ENCODE measurements at regions not wholly inside any gene's neighbourhood (a gene's known extent, or its start where the extent isn't known, plus 50 kb on each side); places are given as distances from the start of the nearest gene placed in this dataset.
A peak's percentile ranks its signal among the peaks of the same experiment; 100 is the strongest.

- no peak for DNase-seq
- no peak overlapping the region for H3K27ac Mint-ChIP-seq (ENCODE audit: unreplicated experiment)
- no peak overlapping the region for H3K4me3 Mint-ChIP-seq (ENCODE audit: low read depth, unreplicated experiment)
- TF ChIP-seq, protein P1, sequence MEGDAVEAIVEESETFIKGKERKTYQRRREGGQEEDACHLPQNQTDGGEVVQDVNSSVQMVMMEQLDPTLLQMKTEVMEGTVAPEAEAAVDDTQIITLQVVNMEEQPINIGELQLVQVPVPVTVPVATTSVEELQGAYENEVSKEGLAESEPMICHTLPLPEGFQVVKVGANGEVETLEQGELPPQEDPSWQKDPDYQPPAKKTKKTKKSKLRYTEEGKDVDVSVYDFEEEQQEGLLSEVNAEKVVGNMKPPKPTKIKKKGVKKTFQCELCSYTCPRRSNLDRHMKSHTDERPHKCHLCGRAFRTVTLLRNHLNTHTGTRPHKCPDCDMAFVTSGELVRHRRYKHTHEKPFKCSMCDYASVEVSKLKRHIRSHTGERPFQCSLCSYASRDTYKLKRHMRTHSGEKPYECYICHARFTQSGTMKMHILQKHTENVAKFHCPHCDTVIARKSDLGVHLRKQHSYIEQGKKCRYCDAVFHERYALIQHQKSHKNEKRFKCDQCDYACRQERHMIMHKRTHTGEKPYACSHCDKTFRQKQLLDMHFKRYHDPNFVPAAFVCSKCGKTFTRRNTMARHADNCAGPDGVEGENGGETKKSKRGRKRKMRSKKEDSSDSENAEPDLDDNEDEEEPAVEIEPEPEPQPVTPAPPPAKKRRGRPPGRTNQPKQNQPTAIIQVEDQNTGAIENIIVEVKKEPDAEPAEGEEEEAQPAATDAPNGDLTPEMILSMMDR (IDR thresholded peaks at IDR 0.05; ENCODE audit: unreplicated experiment): no peak
- H3K36me3 Mint-ChIP-seq (ENCODE audit: insufficient read depth, unreplicated experiment): peaks cover 12% of the 10 kb centered on the region
- H3K27me3 Mint-ChIP-seq (ENCODE audit: unreplicated experiment): no peaks in the 10 kb centered on the region
- CTCF ChIA-PET: interaction anchor here (0.5 kb wide), 1 partner anchor 114 kb away, joined by 3 read pairs; no protein-coding TSS in a partner anchor
- no TSS peak for BruUV-seq (replicated peaks)
- no peaks in the 10 kb centered on the region for H3K9me3 Mint-ChIP-seq (ENCODE audit: low read depth, unreplicated experiment)
- peaks cover 73% of the 10 kb centered on the region for H3K4me1 Mint-ChIP-seq (ENCODE audit: low read depth, unreplicated experiment)
- intact Hi-C loops (cut with micrococcal nuclease; ENCODE audit: unreplicated experiment): loop anchor here (5.0 kb wide), 1 partner anchor 70 kb away; the partner anchor contains the start of gene DUSP10
Observed at GRCh38 chr1:221812088-221812752, 70.3 kb upstream of the DUSP10 start.

- Mint-ChIP-seq H3K4me3 (ENCODE audit: low read depth, unreplicated experiment) (peak overlapping the region; percentile 13), H3K36me3 (ENCODE audit: insufficient read depth, unreplicated experiment) (peaks cover 12% of the 10 kb centered on the region), H3K27ac (ENCODE audit: unreplicated experiment) (peak overlapping the region; percentile 71), H3K27me3 (ENCODE audit: unreplicated experiment) (no peaks in the 10 kb centered on the region), H3K4me1 (ENCODE audit: low read depth, unreplicated experiment) (peaks cover 73% of the 10 kb centered on the region), H3K9me3 (ENCODE audit: low read depth, unreplicated experiment) (no peaks in the 10 kb centered on the region)
- DNase-seq: no peak
- TF ChIP-seq, protein P1 (IDR thresholded peaks at IDR 0.05; ENCODE audit: unreplicated experiment): no peak
- CTCF ChIA-PET: interaction anchor here (1.1 kb wide), 1 partner anchor 51 kb away, joined by 3 read pairs; no protein-coding TSS in a partner anchor
- intact Hi-C loops (cut with micrococcal nuclease; ENCODE audit: unreplicated experiment): loop anchor here (5.0 kb wide), 1 partner anchor 68 kb away; the partner anchor contains the start of gene DUSP10
- no TSS peak for BruUV-seq (replicated peaks)
Observed at GRCh38 chr1:221810406-221810805, 68.5 kb upstream of the DUSP10 start.

GRCh38 chr1:221809091-221810029 is 67.5 kb upstream of the DUSP10 start:
- Mint-ChIP-seq H3K4me3 (ENCODE audit: low read depth, unreplicated experiment) (peak overlapping the region; percentile 13), H3K36me3 (ENCODE audit: insufficient read depth, unreplicated experiment) (peaks cover 12% of the 10 kb centered on the region), H3K27ac (ENCODE audit: unreplicated experiment) (peak overlapping the region; percentile 71), H3K9me3 (ENCODE audit: low read depth, unreplicated experiment) (no peaks in the 10 kb centered on the region), H3K4me1 (ENCODE audit: low read depth, unreplicated experiment) (peaks cover 65% of the 10 kb centered on the region), H3K27me3 (ENCODE audit: unreplicated experiment) (no peaks in the 10 kb centered on the region)
- TF ChIP-seq, protein P1 (IDR thresholded peaks at IDR 0.05; ENCODE audit: unreplicated experiment): no peak
- BruUV-seq (replicated peaks): no TSS peak
- no peak for DNase-seq
- CTCF ChIA-PET: interaction anchor here (0.5 to 1.1 kb wide), 3 partner anchors 50 to 813 kb away, joined by 3 read pairs; no protein-coding TSS in a partner anchor
- intact Hi-C loops (cut with micrococcal nuclease; ENCODE audit: unreplicated experiment): loop anchor here (5.0 kb wide), 1 partner anchor 67 kb away; the partner anchor contains the start of gene DUSP10

DNA sequence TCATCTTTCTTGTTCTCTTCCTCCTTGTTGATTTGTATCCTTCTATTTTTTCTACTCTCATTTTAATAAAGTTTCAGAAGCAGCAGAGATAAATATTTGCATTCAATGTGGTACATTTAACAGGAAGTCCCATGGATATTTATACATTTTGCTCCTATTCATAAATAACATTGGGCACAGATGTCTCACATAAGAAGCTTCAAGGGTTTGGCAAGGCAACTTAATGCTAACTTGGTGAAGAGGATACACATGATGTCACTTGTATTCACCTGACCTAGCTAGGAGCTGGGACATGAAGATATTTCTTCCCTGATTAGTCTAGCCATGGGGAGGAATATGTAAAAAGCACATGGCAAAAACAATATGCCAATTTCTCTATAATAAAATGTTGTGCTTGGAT is 65.1 kb upstream of the DUSP10 start:
- Mint-ChIP-seq H3K4me1 (ENCODE audit: low read depth, unreplicated experiment) (peaks cover 50% of the 10 kb centered on the region), H3K27ac (ENCODE audit: unreplicated experiment) (no peak overlapping the region), H3K36me3 (ENCODE audit: insufficient read depth, unreplicated experiment) (peaks cover 12% of the 10 kb centered on the region), H3K4me3 (ENCODE audit: low read depth, unreplicated experiment) (no peak overlapping the region), H3K27me3 (ENCODE audit: unreplicated experiment) (no peaks in the 10 kb centered on the region), H3K9me3 (ENCODE audit: low read depth, unreplicated experiment) (no peaks in the 10 kb centered on the region)
- BruUV-seq (replicated peaks): no TSS peak
- TF ChIP-seq, protein P1 (IDR thresholded peaks at IDR 0.05; ENCODE audit: unreplicated experiment): no peak
- intact Hi-C loops (cut with micrococcal nuclease; ENCODE audit: unreplicated experiment): no loop called here
- DNase-seq: no peak
- CTCF ChIA-PET: no interaction called here

Data from Calu3 (cell line).